NCI-H446 treated with DMSO at 0.1 percent for 48 hours (cell line): ENCODE measurements at regions not wholly inside any gene's neighbourhood (a gene's known extent, or its start where the extent isn't known, plus 50 kb on each side); places are given as distances from the start of the nearest gene placed in this dataset.
"Not testable (repeated sequence)": the region's sequence is repeated elsewhere in the genome, so short reads cannot be mapped to it uniquely, and the experiment has no call there.

Source experiments
- DNase-seq: peaks from one replicate; lab custom pipeline; 2025; lab: John Stamatoyannopoulos, UW

DNA sequence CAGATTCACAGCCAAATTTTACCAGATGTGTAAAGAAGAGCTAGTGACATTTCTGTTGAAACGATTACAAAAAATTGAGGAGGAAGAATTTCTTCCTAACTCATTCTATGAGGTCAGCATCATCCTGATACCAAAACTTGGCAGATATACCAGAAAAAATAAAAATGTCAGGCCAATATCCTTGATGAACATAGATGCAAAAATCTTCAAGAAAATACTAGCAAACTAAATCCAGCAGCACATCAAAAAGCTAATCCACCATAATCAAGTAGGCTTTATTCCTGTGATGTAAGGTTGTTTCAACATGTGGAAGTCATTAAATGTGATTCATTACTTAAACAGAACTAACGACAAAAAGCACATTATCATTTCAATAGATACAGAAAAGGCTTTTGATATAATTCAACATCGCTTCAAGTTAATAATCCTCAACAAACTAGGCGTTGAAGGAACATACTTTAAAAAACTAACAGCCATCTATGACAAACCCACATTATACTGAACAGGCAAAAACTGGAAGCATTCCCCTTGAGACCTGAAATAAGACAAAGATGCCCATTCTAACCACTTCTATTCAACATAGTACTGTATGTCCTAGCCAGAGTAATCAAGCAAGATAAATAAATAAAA lies 807.7 kb upstream of the ZWINT start:
- DNase-seq, result no peak

DNA sequence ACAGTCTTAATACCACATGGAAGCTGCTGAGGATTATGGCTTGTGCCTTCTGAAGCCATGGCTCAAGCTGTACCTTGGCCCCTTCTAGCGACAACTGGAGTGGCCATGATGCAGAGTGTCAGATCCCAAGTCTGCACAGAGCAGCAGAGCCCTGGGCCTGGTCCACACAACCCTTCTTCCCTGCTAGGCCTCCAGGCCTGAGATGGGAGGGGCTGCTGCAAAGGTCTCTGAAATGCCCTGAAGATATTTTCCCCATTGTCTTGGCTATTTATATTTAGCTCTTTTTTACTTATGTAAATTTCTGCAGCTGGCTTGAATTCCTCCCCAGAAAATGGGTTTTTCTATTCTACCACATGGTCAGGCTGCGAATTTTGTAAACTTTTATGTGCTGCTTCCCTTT lies 804.6 kb upstream of the ZWINT start:
- no peak for DNase-seq

DNA sequence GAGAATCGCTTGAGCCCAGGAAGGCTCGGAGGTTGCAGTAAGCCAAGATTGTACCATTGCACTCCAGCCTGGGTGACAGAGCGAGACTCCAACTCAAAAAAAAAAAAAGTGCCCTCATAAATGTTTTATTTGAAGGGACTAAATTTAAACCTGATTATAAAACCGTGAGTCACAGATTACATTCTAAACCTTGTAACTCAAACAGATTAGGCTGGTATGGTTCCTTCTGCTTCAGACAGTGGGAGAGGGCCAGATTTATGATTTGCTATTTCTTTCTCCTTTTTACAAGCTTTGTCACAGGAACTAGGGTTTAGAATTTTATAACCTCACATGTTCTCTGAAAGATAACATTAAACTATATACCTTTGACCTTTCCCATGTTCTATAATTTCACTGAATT lies 801.2 kb upstream of the ZWINT start:
- no peak for DNase-seq

DNA sequence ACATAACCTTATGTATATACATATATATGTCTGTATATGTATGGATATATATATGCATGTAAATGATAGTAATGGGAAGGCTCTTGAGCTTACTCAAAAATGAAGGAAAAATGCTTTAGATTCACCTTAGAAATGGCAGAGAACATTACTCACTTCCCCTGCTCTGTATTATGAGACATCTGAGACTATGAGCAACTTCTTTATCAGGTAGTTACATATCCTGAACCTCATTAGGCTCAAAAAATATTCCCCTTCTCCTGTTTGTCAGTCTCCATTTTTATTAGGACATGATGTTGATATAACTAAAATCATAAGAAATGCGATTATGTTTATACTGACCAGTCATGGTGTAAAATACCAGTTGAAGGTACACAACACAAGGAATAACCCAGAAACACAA lies 800.1 kb upstream of the ZWINT start:
- no peak for DNase-seq

DNA sequence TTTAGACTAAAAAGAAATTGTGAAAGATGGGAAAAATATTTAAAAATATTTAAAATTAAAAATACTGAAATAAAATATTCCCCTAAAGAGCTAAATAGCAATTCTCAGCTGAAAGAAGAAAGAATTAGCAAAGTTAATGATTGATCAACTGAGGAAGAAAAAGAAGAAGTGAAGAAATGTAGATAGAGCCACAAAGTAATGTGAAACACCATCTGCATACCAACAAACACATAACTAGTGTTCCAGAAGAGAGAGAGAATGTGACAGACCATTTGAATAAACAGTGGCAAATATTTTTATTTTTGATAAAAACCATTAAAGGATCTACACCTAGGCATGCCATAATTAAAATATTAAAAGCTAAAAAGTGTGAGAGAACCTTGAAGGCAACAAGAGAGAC lies 784.5 kb upstream of the ZWINT start:
- DNase-seq, result no peak

DNA sequence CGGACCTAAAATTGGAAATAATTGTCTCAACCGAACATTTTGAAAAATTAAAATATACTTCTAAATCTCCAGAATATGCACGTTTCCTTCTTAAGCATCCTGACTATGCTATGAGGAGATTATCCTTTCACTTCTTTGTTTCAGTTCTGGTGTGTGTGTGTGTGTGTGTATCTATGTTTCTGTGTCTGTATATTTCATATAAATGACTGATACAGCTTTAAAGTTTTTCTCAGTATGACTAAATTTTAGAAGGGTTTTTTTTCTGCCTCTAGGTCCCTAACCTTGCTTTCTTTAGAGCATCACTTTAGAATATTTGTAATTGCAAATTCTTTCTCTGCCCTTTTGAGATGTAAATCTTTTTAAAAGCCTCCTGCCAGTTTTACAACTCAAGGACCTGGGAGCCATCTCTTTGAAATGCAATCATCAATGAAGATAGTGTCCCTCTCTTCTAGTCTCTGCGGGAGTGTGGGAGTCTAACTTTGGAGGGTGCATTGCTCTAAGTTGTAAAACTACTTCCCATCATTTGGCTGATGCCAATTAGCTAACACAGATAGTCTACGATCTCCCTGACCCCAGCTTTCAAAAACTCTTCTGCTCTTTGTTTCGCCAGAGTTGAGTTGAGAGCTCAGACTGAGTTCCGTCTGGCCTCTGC lies 782.0 kb upstream of the ZWINT start:
- no peak for DNase-seq

DNA sequence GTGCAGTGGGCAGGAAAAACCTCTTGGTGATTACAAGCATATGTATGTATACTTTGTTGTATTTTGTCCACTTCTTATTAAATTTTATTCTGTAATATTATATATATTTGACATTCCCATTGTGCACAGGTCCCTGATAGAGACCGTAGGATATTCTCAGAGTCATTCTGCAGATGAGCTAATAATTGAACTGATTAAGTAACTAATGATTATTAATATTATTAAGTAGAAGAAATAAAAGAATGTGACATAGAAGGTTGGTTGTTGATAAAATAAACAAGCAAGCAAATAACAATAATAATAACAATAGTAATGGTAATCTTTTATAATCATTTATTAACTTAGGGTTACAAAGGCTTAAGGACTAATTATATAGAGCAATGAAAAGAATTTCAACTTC lies 780.6 kb upstream of the ZWINT start:
- DNase-seq, result no peak

DNA sequence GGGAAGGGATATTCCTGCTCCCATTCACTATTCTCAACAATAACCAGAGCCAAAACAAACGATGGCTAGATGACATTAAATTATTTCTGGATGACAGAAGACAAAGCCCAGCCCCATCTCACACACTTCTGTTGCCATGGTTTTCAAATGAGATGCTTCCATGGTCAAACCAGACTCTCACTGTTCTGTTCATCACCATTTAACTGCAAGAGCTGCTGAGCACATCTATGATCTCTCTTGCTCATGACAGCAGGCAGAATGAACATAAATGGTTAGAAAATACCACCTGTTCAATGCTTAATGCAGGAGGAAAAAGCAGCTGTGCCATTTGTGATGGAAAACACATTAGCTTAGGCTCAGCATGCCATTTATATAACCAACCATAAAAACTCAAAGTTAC lies 758.6 kb upstream of the ZWINT start:
- no peak for DNase-seq

DNA sequence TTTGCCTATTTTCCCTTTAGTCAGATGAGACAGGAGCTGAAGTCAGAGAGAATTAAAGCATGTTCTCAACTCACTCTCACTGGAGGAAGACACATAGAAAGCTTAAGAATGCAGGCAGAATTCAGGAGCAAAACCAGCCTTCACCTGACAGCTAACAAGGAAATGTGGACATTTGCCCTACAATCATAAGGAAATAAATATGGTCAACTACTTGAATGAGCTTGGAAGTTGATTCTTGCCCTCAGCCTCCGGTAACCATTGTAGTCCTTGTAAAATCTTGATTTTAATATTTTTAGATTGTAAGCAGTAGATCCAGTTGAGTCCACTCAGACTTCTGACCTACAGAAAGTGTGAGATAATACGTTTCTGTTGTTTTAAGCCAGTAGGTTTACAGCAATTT lies 752.5 kb upstream of the ZWINT start:
- DNase-seq, result no peak

DNA sequence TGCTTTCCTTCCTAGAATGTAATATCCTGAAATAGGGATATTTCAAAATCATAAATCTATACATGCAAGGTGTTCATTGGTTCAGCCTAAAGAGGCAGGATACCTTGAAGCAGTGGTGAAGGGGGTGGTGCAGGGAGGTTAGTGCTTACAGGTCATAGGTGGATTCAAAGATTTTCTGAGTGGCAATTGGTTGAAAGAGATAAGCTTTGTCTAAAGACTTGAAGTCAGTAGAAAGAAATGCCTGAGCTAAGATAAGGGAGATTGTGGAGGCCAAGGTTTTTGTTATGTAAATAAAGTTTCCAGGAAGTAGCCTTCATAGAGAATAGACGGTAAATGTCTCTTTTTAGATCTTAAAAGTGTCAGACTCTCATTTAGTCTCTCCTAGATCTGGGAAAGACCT lies 741.2 kb upstream of the ZWINT start:
- no peak for DNase-seq

DNA sequence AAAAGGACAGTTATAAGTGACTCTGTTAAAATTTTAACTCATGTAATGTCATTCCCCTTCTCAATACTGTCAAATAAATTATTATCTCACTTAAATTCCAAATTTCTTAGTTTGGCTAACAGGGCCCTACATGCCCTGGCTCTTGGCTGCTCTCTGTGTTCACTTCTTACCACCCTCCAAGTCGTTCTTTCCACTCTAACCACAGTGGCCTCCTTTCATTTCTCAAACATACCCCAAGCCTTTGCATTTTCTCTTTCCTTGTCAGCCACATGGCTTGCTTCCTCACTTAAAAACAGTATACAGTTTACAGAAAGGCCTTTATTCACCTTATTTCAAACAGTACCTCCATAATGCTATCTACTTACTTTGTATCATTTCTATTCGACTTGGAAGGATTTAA lies 737.1 kb upstream of the ZWINT start:
- no peak for DNase-seq

DNA sequence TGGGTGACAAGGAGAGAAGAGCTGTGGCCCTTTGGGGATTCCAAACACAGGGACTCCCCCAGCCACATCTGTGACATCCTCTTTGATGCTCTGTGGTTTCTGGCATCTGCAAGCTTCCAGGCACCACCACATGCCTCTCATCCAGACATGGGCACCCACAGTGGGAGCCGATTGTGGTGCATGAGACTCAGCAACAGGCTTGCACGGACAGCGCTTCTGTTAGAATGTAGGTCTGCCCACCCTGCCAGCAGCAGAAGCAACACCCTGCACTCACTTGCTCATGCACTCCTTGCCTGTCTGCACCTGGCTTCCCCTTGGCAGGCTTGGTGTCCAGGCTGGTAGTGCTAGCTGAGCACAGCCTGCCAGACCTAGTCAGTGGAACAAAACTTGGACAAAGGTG lies 735.0 kb upstream of the ZWINT start:
- DNase-seq, result no peak

DNA sequence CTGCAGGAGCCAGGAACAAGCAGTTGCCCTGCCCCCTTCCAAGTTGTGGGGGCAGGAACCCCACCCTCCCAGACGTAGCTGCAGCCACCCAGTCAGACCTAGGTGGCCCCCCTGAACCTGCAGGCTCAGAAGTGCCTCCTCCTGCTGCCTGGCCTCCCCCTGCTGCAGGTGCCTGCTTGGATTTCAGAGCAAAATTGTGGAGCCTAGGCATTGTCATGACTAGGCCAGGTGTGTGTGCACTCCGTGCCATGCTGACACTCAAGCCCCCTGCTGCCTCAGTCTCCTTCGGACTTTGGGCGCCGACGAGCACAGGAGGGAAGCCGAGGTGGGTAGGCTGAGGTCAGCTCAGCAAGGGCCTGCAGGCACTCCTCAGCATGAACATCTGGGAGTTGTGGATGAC lies 733.9 kb upstream of the ZWINT start:
- DNase-seq, result no peak

DNA sequence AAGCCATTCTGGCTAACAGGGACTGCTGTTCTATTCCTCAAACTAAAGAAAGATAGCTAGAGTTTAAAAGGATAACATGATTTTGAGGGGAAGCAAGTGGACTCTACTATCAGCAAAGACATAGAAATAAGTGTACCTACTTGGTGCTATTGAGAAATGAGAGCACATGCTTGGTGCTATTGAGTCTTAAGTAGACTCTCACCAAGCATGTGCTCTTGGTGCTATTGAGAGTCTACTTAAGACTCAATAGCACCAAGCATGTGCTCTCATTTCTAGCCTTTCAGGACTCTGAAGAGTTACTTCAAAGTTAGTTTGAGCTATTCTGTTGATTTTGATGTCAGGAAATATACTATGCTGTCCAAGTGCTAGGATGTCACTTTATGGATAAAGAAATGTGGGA lies 733.0 kb upstream of the ZWINT start:
- DNase-seq, result no peak

DNA sequence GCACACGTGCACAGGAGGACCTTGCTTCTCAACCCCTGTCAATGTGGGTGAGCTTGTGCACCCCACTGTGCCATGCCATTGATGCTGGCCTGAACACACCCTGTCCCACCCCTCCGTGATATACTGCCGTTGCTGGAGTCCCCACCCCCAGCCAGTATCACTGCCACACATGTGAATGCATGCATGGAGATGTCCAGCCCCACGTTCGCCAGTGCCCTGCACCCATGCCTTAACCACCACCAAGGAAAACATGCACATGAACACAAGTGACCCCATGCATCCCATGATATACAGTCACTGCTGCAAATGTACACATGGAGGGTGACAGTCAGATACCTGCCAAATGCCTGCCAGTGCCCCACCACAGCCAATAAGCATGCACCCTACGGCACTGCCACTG lies 692.5 kb upstream of the ZWINT start:
- no peak for DNase-seq

DNA sequence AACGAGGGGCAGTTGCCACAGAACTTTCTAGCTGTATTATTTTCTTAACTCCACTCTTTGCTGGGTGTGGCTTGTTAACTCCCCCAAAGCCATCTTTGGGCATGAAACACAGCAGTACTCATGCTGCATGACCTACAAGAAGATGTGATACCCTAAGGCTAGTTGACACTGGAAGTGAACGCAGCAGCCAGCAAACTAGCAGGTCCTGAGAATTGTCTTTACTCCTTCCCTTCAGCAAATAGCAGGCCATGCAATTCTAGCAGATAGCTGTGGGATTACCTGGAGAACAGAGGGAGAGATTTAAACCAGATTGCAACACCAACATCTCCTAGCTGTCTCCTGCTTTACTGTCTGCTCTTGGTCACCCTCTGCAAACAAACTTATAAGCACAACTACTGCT lies 688.0 kb upstream of the ZWINT start:
- DNase-seq, result no peak

DNA sequence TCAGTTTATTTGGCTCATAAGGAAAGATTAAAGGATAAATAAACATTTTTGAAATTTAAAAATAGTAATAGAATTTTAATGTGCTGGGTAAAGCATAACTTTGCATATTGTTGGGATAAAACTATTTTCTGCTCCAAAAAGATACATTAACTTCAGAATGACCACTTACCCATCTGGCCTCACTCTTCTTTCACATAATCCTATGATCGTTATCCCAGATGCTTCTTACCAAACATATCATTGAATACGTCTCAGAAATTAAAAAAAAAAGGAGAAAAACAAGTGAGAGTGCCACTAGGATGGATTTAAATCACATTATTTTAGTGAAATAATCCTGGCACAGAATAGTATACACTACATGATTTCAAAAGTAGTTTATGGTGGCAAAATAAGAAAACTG lies 677.5 kb upstream of the ZWINT start:
- no peak for DNase-seq

DNA sequence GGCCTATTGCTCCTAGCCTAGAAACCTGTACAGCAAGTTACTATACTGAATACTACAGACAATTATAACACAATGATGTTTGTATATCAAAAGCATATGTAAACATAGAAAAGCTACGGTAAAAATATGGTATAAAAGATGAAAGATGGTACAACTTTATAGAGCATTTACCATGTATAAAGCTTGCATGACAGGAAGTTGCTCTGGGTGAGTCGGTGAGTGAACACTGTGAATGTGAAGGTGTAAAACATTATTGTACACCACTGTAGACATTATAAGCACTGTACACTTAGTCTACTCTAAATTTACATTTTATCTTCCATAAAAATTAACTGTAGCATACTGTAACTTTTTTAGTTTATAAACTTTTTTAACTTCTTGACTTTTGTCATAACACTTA lies 674.3 kb upstream of the ZWINT start:
- DNase-seq, result no peak

DNA sequence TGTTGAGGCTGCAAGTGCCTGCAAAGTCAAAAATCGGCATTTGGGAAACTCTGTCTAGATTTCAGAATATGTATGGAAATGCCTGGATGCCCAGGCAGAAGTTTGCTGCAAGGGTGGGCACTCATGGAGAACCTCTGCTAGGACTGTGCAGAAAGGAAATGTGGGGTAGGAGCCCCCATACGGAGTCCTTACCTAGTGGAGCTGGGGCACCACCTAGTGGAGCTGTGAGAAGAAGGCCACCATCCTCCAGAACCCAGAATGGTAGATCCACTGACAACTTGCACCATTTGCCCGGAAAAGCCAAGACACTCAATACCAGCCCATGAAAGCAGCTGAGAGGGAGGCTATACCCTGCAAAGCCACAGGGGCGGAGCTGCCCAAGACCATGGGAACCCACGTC lies 671.2 kb upstream of the ZWINT start:
- DNase-seq, result not testable (repeated sequence)

DNA sequence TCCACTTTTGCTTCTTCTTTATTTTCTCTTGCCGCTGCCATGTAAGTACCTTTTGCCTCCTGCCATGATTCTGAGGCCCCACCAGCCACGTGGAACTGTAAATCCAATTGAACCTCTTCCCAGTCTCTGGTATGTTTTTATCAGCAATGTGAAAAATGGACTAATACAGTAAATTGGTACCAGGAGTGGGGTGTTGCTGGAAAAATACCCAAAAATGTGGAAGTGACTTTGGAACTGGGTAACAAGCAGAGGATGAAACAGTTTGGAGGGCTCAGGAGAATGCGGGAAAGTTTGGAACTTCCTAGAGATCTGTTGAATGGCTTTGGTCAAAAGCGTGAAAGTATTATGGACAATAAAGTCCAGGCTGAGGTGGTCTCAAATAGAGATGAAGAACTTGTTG lies 670.3 kb upstream of the ZWINT start:
- DNase-seq, result no peak

DNA sequence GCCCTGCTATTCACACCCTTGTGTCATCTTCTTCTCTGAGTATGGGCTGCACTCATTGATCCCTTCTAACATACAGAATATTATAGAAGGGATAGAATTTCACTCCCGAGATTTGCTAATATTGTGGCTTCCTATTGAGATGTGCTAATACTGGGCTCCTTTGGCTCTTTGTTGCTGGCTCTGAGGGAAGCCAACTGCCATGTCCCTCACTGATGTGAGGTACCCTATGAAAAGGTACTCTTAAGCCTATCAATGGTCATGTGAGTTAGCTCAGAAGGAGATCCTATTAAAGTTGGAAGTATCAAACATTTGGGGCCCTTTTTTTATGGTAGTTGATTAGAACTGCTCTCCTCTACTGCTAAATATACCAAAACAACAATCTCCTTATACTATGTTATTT lies 665.2 kb upstream of the ZWINT start:
- DNase-seq, result no peak

DNA sequence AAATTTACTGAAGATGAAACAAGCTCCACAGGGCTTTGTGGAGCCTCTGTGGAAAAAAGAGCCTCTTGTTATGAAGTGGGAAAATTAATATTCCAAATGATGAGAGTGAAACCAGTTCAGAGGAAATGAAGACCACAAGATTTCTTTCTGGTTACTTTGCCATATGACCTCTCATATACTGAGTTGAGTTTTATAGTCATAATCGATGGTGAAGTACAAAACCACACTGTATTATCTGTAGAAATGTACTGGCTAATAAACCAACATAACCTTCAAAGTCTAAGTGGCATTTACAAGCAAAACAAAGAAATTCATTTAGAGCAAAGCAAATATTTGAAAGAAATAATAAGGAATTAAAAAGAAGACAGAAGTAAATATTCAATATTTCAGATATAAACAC lies 662.6 kb upstream of the ZWINT start:
- no peak for DNase-seq

DNA sequence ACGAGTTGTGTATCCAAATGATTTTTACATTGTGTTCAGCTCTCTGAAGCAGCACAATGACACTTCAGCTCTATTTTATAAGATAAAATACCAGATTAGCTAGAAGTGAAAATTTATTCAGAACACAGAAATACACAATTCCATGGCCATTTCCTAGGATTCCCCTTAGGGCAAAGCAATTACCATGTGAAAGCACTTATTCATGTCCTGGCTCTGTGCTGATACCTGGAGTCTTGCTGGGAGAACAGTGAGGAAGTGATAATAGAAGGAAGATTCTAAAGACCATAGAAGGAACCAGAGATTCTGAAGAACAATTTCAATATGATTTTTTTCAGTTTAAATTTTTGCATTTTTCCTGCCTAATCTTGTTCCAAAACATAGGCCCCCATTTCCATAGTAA lies 657.4 kb upstream of the ZWINT start:
- no peak for DNase-seq

DNA sequence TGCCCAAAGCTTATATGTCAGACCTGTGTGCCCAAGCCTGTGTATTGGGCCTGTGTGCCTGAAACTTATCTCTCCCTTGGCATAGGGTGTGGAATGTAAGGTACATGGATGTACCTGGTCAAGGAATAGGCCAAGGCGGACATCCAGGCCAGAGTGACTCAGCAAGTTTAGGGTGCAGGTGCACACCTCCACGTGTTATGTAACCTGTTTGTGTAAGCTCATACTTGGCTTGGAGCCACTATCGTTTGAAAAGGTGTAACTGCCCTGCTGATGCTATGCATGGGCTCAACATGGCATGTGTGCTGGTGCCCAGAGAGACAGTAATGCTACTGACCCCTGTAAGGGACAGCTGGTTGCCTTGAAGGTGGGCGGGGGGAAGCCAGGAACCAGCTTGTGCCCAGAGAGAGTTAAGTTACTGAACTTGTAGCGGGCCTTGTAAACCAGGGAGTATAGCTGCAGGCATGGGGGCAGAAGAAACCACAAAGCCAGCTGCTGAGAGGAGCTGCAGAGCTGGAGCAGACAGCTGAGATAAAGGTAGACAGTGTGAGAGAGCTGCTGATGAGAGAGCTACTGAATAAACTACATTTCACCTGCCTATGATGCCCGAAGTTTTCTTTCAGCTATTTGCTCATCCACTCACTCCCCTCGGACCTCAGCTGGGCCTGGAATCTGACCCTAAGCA lies 656.4 kb upstream of the ZWINT start:
- DNase-seq, result no peak
